Activated naive CD4-positive, alpha-beta T cell treated with anti-CD3 and anti-CD28 coated beads for 36 hours (primary cell): ENCODE measurements at regions not wholly inside any gene's neighbourhood (a gene's known extent, or its start where the extent isn't known, plus 50 kb on each side); places are given as distances from the start of the nearest gene placed in this dataset.

ENCODE experiments used
- CTCF ChIA-PET: fragments of 350-600 bp; sonication (Branson Sonifier 250); formaldehyde crosslinking; loops from one replicate; lab custom pipeline; 2021; ENCODE audit warnings: antibody characterized with exemption; lab: Charles Lee
- DNase-seq: peaks from one replicate; pipeline ENCODE4 v3.0.0-alpha.2; 2020
- H3K27ac Mint-ChIP-seq: one replicate; pipeline ENCODE4 v1.8.0; 2021; ENCODE audit warnings: mild to moderate bottlenecking, mixed read lengths
- H3K27me3 Mint-ChIP-seq: one replicate; pipeline ENCODE4 v1.8.0; 2021; ENCODE audit warnings: low read depth, mixed read lengths
- H3K36me3 Mint-ChIP-seq: one replicate; pipeline ENCODE4 v1.8.0; 2021; ENCODE audit warnings: low read depth, mixed read lengths
- H3K4me1 Mint-ChIP-seq: one replicate; pipeline ENCODE4 v1.8.0; 2021; ENCODE audit warnings: low read depth, mixed read lengths
- H3K4me3 Mint-ChIP-seq: one replicate; pipeline ENCODE4 v1.8.0; 2021; ENCODE audit warnings: mild to moderate bottlenecking, moderate library complexity, mixed read lengths
- H3K9me3 Mint-ChIP-seq: one replicate; pipeline ENCODE4 v1.8.0; 2021; ENCODE audit warnings: mixed read lengths
- intact Hi-C: fragments of 100-400 bp; cut with micrococcal nuclease; formaldehyde crosslinking; loops from one replicate; pipeline ENCODE4 v1.15.1; 2023

DNA sequence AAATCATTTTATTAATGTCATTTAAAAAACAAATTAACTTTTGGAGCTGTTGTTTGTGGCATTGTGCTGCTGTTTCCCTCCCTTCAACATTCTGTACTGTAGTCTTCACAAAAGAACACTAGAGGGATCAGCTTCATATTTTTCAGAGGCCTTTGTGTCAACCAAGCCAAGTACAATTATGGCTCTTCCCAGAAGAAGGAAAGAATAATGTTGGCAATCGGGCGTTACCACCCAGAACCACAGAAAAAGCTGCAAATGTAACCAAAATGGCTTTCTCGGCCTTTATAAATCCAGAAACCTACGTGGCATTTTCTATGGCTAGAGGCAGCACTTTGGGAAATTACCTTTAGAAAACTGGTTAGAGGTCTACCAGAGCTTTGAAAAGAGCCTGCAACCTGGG, 98.8 kb upstream of the COL1A2 start:
- H3K36me3 Mint-ChIP-seq = no peaks in the 10 kb centered on the region
- no peak overlapping the region for H3K27ac Mint-ChIP-seq

DNA sequence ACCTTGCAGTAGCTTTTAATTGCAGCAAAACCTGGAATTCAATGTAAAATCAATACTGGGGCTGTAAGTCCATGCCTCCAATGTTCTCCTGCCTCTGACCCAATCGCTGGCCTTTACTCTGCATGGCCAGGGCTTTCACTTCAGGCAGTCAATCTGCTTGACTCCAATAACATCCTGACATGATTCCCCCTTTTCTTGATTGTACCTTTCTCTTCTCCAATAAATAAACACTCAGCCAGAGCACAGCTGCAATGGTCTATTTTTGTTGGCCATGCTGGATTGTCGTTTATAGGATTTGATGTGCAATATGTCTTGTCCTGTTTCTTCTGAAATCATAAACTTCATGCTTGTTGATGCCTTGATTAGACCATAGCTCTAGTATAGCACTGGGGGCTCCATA, 97.8 kb upstream of the COL1A2 start:
- H3K27me3 Mint-ChIP-seq = peaks cover 8% of the 10 kb centered on the region
- H3K4me3 Mint-ChIP-seq = no peak overlapping the region
- H3K27ac Mint-ChIP-seq = no peak overlapping the region
- H3K36me3 Mint-ChIP-seq = no peaks in the 10 kb centered on the region
- DNase-seq = no peak
- CTCF ChIA-PET = interaction anchor here (0.7 kb wide), 1 partner anchor 12 kb away, joined by 3 read pairs; no protein-coding TSS in a partner anchor
- intact Hi-C loops = no loop called here
- H3K9me3 Mint-ChIP-seq = no peaks in the 10 kb centered on the region
- H3K4me1 Mint-ChIP-seq = no peaks in the 10 kb centered on the region

More for the DNA sequence above, 98.8 kb upstream of the COL1A2 start:
- Mint-ChIP-seq H3K27me3 (peaks cover 13% of the 10 kb centered on the region), H3K9me3 (no peaks in the 10 kb centered on the region), H3K4me3 (no peak overlapping the region), H3K4me1 (no peaks in the 10 kb centered on the region)
- CTCF ChIA-PET = no interaction called here
- DNase-seq = no peak
- intact Hi-C loops = no loop called here

DNA sequence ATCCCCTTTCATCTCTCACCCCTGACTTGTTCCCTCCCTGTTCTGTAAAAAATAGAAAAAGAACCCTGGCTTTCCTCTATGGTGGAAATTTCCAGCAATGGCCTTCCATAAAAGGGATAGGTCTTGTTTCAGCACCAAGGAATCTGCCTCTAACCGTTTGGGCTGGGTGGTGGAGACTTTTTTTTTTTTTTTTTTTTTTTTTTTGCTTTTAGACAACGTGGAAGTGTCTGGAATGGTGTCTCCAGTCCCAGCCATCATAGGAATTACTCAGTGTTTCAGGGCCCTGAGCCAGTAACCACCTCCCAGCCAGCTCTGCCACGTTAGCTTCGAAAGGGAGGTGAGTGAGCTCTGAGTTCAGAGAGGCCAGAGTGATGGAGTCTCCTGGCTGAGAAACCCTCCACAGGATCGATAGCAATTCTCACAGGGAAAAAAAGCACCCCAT, 97.3 kb upstream of the COL1A2 start:
- Mint-ChIP-seq H3K27me3 (peaks cover 7% of the 10 kb centered on the region), H3K4me3 (no peak overlapping the region), H3K4me1 (no peaks in the 10 kb centered on the region), H3K36me3 (no peaks in the 10 kb centered on the region), H3K27ac (no peak overlapping the region), H3K9me3 (no peaks in the 10 kb centered on the region)
- no peak for DNase-seq
- intact Hi-C loops = no loop called here
- CTCF ChIA-PET = interaction anchor here (0.7 kb wide), 1 partner anchor 12 kb away, joined by 3 read pairs; no protein-coding TSS in a partner anchor

DNA sequence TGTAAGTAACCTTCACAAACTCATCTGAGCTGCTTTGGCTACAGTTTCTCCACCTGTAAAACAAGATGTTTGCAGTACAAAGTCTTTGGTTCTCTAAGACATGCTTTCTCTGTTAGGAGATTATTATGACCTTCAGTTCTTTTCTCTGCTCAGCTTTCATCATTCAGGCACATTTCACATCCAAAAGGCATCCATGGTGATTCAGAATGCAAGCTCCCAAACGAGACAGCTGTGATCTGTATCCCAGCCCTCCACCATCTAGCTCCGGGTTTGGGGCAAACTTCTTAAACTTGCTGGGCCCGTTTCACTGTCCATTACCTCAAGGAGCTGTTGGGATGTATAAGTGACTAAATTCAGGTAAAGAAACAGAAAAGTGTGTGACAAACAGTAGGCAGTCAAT, 95.8 kb upstream of the COL1A2 start:
- CTCF ChIA-PET = no interaction called here
- DNase-seq = no peak
- Mint-ChIP-seq H3K27me3 (peaks cover 7% of the 10 kb centered on the region), H3K4me1 (no peaks in the 10 kb centered on the region), H3K36me3 (no peaks in the 10 kb centered on the region), H3K4me3 (no peak overlapping the region), H3K27ac (no peak overlapping the region), H3K9me3 (no peaks in the 10 kb centered on the region)
- intact Hi-C loops = no loop called here

DNA sequence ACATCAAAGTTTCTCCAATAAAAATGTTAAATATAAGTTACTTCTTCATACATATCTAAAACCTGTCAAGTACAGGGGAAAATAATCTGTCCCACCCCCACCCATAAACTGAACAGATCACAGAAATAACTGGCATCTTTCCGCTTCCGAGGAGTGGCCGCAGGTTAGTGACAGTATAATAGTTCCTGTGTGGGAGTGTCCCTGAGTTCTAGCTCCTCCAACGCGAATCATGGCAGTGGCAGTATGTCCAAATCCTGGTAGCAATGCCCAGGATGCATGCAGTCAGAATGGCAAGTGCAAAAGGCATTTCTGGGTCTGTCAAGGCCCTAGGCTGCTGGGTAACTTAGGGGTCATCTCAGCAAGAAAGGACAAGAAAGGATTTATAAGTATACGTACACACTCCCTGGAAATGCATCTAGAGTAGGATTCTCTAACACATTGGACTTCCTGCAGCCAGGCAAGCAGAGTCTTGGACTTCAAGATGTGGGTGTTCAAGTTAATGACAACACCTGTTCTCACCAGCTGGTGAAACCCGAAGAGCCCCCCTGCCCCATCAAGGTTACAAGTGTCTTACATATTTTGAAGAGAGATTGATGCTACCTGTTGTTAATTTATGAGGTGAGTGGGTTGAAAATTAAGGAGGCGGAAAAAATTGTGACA, 94.4 kb upstream of the COL1A2 start:
- Mint-ChIP-seq H3K4me3 (no peak overlapping the region), H3K27me3 (peaks cover 7% of the 10 kb centered on the region), H3K9me3 (no peaks in the 10 kb centered on the region), H3K4me1 (no peaks in the 10 kb centered on the region), H3K36me3 (no peaks in the 10 kb centered on the region), H3K27ac (no peak overlapping the region)
- intact Hi-C loops = no loop called here
- CTCF ChIA-PET = interaction anchor here (0.5 kb wide), 1 partner anchor 24 kb away, joined by 3 read pairs; no protein-coding TSS in a partner anchor
- DNase-seq = no peak

DNA sequence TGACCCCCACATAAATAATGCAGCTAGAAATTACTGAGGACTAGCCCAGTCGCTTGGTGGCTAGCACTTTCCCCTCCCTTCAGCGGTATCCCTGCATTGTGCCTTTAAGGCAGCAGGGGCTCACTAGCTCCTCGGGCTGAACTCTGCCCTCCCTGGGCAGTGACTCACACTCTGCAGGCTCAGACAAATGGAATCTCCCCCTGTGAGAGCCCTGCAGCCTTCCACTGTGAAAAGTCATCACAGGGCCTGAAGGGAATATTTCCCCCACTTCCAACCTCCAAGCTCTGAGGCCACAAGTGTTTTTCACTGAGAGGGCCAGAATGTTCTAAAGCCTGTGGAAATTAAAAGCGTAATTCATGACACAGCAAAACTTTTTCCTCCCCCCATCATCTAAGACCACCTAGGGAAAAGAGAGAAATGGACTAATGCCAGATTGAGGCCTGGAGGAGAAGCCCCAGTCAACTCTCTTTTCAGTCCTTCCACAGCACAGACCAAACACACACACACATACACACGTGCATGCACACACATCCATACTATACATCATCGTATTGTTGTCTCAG, 93.6 kb upstream of the COL1A2 start:
- Mint-ChIP-seq H3K9me3 (no peaks in the 10 kb centered on the region), H3K27me3 (peaks cover 7% of the 10 kb centered on the region), H3K4me3 (no peak overlapping the region), H3K4me1 (no peaks in the 10 kb centered on the region), H3K27ac (no peak overlapping the region), H3K36me3 (no peaks in the 10 kb centered on the region)
- DNase-seq = no peak
- CTCF ChIA-PET = no interaction called here
- intact Hi-C loops = no loop called here

DNA sequence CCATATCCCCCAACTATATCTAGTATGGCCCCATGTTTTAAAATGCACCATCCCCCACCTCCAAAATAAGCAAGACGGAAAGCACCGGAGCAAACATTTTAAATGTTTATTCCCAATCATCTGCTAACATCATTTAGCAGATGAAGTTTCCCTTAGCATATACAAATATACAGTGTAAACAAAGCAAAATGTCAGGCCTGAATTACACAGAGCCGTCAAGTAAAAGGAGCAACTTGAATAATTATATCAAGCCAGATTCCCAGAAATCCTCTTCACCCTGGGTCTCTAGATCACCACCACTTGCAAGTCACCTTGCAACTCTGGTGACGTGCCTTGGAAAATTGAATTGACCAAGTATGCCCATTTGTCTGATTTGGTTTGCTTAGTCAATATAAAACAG, 91.6 kb upstream of the COL1A2 start:
- Mint-ChIP-seq H3K9me3 (no peaks in the 10 kb centered on the region), H3K36me3 (no peaks in the 10 kb centered on the region), H3K27ac (no peak overlapping the region), H3K4me3 (no peak overlapping the region), H3K4me1 (no peaks in the 10 kb centered on the region), H3K27me3 (peaks cover 2% of the 10 kb centered on the region)
- CTCF ChIA-PET = no interaction called here
- DNase-seq = no peak
- intact Hi-C loops = no loop called here

DNA sequence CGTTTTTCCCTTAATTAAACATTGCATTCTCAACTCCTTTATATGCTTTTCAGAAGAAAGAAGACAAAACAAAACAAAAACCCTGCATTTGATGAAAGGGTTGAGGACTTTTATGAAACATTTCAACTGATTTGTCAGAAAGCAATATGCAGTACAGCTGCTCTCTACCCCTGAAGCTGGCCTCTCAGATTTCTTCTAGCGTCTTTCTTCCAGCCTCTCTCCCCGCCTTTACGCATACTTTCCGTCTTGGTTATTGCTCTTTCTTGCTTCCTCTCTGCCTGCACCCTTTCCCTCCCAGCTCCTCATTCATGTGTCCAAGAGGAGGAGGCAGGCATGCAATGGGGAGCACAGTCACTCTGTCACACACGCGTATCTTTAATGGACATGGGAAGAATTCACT, 91.0 kb upstream of the COL1A2 start:
- no peak for DNase-seq
- no peaks in the 10 kb centered on the region for H3K27me3 Mint-ChIP-seq
- H3K9me3 Mint-ChIP-seq = no peaks in the 10 kb centered on the region
- CTCF ChIA-PET = interaction anchor here (0.6 kb wide), 1 partner anchor 69 kb away, joined by 3 read pairs; no protein-coding TSS in a partner anchor
- intact Hi-C loops = no loop called here
- H3K27ac Mint-ChIP-seq = no peak overlapping the region
- no peak overlapping the region for H3K4me3 Mint-ChIP-seq
- H3K36me3 Mint-ChIP-seq = no peaks in the 10 kb centered on the region
- no peaks in the 10 kb centered on the region for H3K4me1 Mint-ChIP-seq

DNA sequence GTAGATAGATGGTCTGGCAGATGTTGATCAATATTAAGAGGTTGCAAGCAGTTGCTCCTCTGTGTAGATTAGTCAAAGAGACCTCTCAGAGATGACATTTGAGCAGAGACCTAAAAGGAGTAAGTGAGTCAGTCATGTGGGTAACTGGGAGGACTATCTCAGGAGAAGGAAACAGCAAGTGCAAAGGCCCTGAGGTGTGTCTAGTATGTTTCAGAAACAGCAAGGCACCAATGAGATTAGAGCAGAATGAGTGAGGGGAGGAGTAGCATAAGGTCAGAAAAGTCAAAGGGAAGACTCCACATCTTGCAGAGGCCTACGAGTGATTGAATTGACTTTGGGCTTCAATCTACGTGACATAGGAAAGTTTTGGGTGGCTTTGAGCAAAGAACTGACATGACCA, 89.8 kb upstream of the COL1A2 start:
- CTCF ChIA-PET = no interaction called here
- H3K27ac Mint-ChIP-seq = no peak overlapping the region
- intact Hi-C loops = no loop called here
- H3K27me3 Mint-ChIP-seq = peaks cover 4% of the 10 kb centered on the region
- H3K9me3 Mint-ChIP-seq = no peaks in the 10 kb centered on the region
- no peaks in the 10 kb centered on the region for H3K36me3 Mint-ChIP-seq
- DNase-seq = no peak
- no peak overlapping the region for H3K4me3 Mint-ChIP-seq
- no peaks in the 10 kb centered on the region for H3K4me1 Mint-ChIP-seq

DNA sequence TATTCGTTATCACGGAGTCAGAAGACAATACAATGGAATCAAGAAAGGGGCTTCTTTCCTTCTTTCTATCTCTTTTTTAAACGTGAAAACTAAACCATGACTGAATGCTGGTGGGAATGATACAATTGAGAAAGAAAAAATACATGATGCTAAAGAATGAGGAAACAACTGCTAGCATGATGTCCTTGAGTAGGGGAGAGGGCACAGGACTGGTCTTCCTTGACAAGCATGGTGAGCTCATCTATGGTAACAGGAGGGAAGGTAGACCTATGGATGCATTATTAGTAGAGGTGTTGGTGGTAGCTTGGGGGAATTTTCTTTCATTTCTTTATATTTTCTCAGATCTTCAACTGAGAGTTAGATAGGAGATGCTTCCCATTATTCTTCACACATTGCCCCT, 88.9 kb upstream of the COL1A2 start:
- H3K27ac Mint-ChIP-seq = no peak overlapping the region
- H3K27me3 Mint-ChIP-seq = peaks cover 4% of the 10 kb centered on the region
- CTCF ChIA-PET = no interaction called here
- H3K9me3 Mint-ChIP-seq = no peaks in the 10 kb centered on the region
- intact Hi-C loops = no loop called here
- H3K36me3 Mint-ChIP-seq = no peaks in the 10 kb centered on the region
- DNase-seq = no peak
- H3K4me3 Mint-ChIP-seq = no peak overlapping the region
- H3K4me1 Mint-ChIP-seq = no peaks in the 10 kb centered on the region

DNA sequence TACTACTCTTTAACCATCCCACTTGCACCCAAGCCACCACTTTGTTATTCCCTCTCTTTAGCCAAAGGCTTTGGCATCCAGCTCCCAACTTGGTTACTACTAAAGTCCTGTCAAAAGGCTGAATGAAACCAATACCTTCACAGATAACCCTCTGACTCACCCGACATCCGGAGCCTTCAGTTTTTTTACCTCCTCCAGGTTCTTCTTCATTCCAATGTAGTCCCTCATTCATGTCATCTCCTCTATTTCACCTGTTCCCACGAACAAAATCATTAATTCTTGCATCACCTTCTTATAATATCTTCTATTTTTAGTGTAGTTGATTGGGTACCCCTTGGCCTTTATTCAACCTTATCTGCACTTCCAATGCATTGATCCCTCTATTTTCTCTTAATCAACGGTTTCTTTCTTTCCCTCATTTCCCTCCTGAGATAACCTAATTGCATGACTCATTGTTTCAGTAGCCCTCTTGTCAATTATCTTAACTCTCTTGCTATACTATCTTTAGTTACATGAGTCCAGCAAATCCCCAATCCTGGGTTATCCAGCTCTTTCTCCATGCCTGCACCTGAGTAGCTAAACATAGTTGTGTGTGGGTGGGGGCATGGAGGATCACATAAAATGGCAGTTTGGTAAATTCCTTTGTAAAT, 87.2 kb upstream of the COL1A2 start:
- Mint-ChIP-seq H3K4me3 (no peak overlapping the region), H3K27me3 (peaks cover 4% of the 10 kb centered on the region), H3K9me3 (no peaks in the 10 kb centered on the region), H3K36me3 (no peaks in the 10 kb centered on the region), H3K27ac (no peak overlapping the region), H3K4me1 (no peaks in the 10 kb centered on the region)
- CTCF ChIA-PET = no interaction called here
- DNase-seq = no peak
- intact Hi-C loops = no loop called here

DNA sequence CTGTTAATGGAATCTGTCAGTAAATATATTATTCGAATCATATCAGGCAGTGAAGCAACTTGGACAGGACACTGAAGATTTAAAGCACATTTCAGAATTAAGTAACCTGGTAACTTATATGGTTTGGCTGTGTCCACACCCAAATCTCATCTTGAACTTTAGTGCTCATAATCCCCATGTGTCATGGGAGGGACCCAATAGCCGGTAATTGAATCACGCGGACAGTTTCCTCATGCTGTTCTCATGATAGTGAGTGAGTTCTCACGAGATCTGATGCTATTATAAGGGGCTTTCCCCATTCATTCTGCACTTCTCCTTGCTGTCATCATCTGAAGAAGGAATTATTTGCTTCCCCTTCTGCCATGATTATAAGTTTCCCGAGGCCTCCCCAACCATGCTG, 83.2 kb upstream of the COL1A2 start:
- no peak for DNase-seq
- Mint-ChIP-seq H3K4me3 (no peak overlapping the region), H3K4me1 (no peaks in the 10 kb centered on the region), H3K36me3 (no peaks in the 10 kb centered on the region), H3K27me3 (peaks cover 4% of the 10 kb centered on the region), H3K9me3 (no peaks in the 10 kb centered on the region), H3K27ac (no peak overlapping the region)
- intact Hi-C loops = no loop called here
- CTCF ChIA-PET = no interaction called here

DNA sequence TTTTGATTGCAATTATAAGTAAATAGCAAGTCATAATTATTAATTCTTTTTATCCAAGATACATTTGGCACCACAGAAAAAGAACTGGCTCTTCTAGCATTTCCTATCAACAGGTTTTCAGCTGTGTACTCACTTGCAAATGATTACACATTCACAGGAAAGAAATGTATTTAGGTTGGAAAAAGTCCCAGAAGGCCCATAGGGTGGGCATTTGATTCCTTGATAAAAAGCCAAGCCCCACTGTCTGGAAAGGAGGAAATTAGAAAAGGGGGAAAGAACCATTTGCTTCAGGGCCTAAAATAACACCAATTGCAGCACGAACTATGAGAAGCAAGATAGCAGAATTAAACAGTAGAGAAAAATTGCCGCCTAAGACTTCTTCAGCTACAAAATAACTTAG, 80.8 kb upstream of the COL1A2 start:
- Mint-ChIP-seq H3K27me3 (peaks cover 4% of the 10 kb centered on the region), H3K9me3 (no peaks in the 10 kb centered on the region), H3K4me1 (no peaks in the 10 kb centered on the region), H3K4me3 (no peak overlapping the region), H3K27ac (no peak overlapping the region), H3K36me3 (no peaks in the 10 kb centered on the region)
- CTCF ChIA-PET = no interaction called here
- DNase-seq = no peak
- intact Hi-C loops = no loop called here
